Sigmoid colon (tissue), 6 donors: ENCODE measurements at regions not wholly inside any gene's neighbourhood (a gene's known extent, or its start where the extent isn't known, plus 50 kb on each side); places are given as distances from the start of the nearest gene placed in this dataset.

ENCODE experiments used
- DNase-seq: peaks from one replicate; pipeline ENCODE4 v3.0.0-alpha.2; 2019
- H3K27ac ChIP-seq, 4 donors: fragments of 200-600 bp; sonication (generic); one replicate each; pipeline ENCODE4 v1.5.1; 2016 to 2019; ENCODE audit warnings: mild to moderate bottlenecking in 1 of 4
- H3K27me3 ChIP-seq, 3 donors: fragments of 200-600 bp; sonication (generic); one replicate each; pipeline ENCODE4 v1.5.1; 2019; ENCODE audit warnings: mild to moderate bottlenecking in 1 of 3
- H3K36me3 ChIP-seq, 4 donors: fragments of 200-600 bp; sonication (generic); one replicate each; pipeline ENCODE4 v1.5.1; 2016 to 2019
- H3K4me1 ChIP-seq, 4 donors: fragments of 200-600 bp; sonication (generic); one replicate each; pipeline ENCODE4 v1.5.1; 2017 to 2019
- H3K4me3 ChIP-seq, 4 donors: fragments of 200-600 bp; sonication (generic); one replicate each; pipeline ENCODE4 v1.5.1; 2017 to 2019; ENCODE audit warnings: mild to moderate bottlenecking in 2 of 4, moderate library complexity in 1 of 4
- H3K9me3 ChIP-seq, 4 donors: fragments of 200-600 bp in 3 of 4; sonication (generic) in 3 of 4; one replicate each; pipeline versions ENCODE4 v1.5.1 to v1.6.1; 2013 to 2019
- EP300 ChIP-seq, 4 donors: sonication (generic); formaldehyde crosslinking; IDR thresholded peaks; one replicate each; pipeline ENCODE4 v1.6.1; 2017; ENCODE audit warnings: antibody characterized with exemption in 4 of 4
- POLR2A ChIP-seq, 2 donors: fragments of 450-650 bp; IDR thresholded peaks; one replicate each; pipeline ENCODE4 v1.6.1; 2016; ENCODE audit warnings: antibody characterized with exemption in 2 of 2, mild to moderate bottlenecking in 2 of 2, moderate library complexity in 2 of 2
- POLR2AphosphoS5 ChIP-seq, 4 donors: sonication (generic); formaldehyde crosslinking; IDR thresholded peaks; one replicate each; pipeline ENCODE4 v1.6.1; 2017; ENCODE audit warnings: antibody characterized with exemption in 4 of 4
- WGBS, 2 donors: extraction: QIAGEN DNeasy Blood & Tissue Kit; methylation state at CpG; one replicate each; pipeline ENCODE4 v1.1.7; 2013; 5-methylcytosine and 5-hydroxymethylcytosine counted together
- intact Hi-C: fragments of 100-400 bp; cut with DNase I; formaldehyde crosslinking; loops from one replicate; pipeline ENCODE4 v1.15.1; 2023
- TF ChIP-seq, protein P1 (sequence below), 4 experiments: fragments of 450-650 bp in 3 of 4; fragments of 200-600 bp in 1 of 4; IDR thresholded peaks; one replicate each; pipeline ENCODE4 v1.5.1; 2016 to 2019; ENCODE audit warnings: antibody characterized with exemption in 4 of 4, mild to moderate bottlenecking in 3 of 4, moderate library complexity in 2 of 4
- donor health status: healthy with polysubstance abuse.
- donor health status: healthy.

DNA sequence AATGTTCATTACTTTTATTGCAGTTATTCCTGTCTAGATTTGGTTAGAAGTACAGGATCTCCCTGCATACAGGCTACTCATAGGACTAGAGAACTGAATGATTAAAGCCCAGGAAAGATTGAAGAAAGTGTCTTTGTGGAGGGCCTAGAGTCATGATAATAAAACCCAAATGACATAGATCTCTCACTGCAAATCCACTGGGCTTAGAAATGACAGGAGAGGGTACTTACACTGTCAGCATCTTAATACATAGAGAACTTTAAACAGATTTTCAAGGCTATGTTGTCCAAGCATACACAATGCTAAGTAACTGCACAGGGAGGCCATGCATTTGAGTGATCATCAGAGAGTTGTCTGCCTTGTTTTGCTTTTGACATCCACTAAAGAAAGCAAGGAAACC, 383.8 kb upstream of the MAP3K7 start:
- no peaks in the 10 kb centered on the region for H3K27me3 ChIP-seq
- no peaks in the 10 kb centered on the region for H3K4me1 ChIP-seq
- H3K4me3 ChIP-seq, result no peak overlapping the region
- no peaks in the 10 kb centered on the region for H3K9me3 ChIP-seq
- H3K27ac ChIP-seq, result no peak overlapping the region
- TF ChIP-seq, protein P1, sequence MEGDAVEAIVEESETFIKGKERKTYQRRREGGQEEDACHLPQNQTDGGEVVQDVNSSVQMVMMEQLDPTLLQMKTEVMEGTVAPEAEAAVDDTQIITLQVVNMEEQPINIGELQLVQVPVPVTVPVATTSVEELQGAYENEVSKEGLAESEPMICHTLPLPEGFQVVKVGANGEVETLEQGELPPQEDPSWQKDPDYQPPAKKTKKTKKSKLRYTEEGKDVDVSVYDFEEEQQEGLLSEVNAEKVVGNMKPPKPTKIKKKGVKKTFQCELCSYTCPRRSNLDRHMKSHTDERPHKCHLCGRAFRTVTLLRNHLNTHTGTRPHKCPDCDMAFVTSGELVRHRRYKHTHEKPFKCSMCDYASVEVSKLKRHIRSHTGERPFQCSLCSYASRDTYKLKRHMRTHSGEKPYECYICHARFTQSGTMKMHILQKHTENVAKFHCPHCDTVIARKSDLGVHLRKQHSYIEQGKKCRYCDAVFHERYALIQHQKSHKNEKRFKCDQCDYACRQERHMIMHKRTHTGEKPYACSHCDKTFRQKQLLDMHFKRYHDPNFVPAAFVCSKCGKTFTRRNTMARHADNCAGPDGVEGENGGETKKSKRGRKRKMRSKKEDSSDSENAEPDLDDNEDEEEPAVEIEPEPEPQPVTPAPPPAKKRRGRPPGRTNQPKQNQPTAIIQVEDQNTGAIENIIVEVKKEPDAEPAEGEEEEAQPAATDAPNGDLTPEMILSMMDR (IDR thresholded peaks at IDR 0.05), result no peak
- TF ChIP-seq POLR2A (IDR thresholded peaks at IDR 0.05) (no peak), POLR2AphosphoS5 (IDR thresholded peaks at IDR 0.05) (no peak), EP300 (IDR thresholded peaks at IDR 0.05) (no peak)
- no peaks in the 10 kb centered on the region for H3K36me3 ChIP-seq
- no peak for DNase-seq
- intact Hi-C loops, result no loop called here

DNA sequence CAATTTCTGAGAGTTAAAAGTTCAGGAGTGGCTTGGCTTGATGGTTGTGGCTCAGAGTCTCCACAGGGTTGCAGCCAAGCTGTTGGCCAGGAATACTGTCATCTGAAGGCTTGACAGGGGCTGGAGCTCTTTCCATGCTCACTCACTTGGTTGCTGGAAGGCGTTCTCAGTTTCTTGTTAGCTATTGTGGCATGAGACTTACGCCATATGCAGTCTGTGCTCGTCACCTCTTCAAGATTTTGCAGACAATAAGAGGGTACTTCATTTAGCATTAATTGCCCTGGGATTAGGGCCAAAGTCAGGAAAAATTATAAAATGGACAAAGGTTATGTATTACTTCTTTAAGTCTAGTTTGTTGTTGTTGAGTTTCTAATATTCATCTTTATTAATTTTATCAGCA, 380.6 kb upstream of the MAP3K7 start:
- intact Hi-C loops, result no loop called here
- no peaks in the 10 kb centered on the region for H3K36me3 ChIP-seq
- WGBS, 2 donors, result 84 to 87% methylated on average over 3 of the region's 3 CpGs

DNA sequence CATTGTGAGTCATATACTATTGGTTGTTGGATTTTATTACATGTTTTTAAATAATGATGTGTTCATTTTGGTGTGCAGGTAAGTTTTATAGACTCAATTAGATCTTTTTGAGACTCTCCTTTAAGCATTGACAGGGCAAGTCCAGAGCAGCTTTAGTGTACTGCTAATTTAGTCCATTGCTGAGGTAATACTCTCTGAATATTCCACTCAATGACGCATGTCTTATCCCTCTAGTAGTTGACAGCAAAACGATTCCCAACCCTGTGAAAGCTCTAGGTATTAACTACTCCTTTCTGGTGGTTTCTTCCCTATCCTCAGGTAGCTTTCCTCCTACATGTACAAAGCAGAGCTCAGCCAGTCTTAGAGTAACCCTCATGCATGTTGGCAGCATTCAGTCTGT, 373.5 kb upstream of the MAP3K7 start:
- Histone ChIP-seq H3K27me3 (no peaks in the 10 kb centered on the region), H3K4me3 (no peak overlapping the region), H3K36me3 (no peaks in the 10 kb centered on the region), H3K9me3 (no peaks in the 10 kb centered on the region), H3K27ac (no peak overlapping the region), H3K4me1 (no peaks in the 10 kb centered on the region)
- intact Hi-C loops, result no loop called here
- TF ChIP-seq POLR2AphosphoS5 (IDR thresholded peaks at IDR 0.05) (no peak), POLR2A (IDR thresholded peaks at IDR 0.05) (no peak), EP300 (IDR thresholded peaks at IDR 0.05) (no peak)
- TF ChIP-seq, protein P1 (IDR thresholded peaks at IDR 0.05), result no peak
- 84 to 90% methylated on average over 2 of the region's 2 CpGs for WGBS, 2 donors
- no peak for DNase-seq

More for the DNA sequence above, 380.6 kb upstream of the MAP3K7 start:
- Histone ChIP-seq H3K4me3 (no peak overlapping the region), H3K9me3 (no peaks in the 10 kb centered on the region), H3K4me1 (no peaks in the 10 kb centered on the region), H3K27ac (no peak overlapping the region), H3K27me3 (no peaks in the 10 kb centered on the region)
- DNase-seq, result no peak
- no peak for TF ChIP-seq POLR2A (IDR thresholded peaks at IDR 0.05)
- TF ChIP-seq, protein P1 (IDR thresholded peaks at IDR 0.05), result no peak
- no peak for TF ChIP-seq POLR2AphosphoS5 (IDR thresholded peaks at IDR 0.05)
- no peak for TF ChIP-seq EP300 (IDR thresholded peaks at IDR 0.05)

DNA sequence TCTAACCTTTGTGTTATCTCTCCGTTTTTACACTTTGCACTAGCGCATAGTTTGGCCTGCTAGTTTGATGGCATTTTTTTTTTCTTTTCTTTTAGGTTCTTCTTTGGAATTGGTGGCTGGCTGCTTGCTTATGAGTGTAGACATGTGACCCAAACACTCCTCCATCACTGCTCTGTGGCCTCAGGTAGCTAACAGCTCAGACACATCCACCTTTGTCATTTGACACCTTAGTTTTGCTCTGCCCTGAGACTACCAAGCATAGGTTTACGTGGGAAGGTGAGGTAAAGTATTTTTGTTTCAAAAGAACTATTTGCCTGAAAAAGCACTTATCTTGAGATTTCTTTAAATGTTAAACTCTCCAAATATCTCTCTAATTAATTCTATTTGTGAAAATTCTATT, 368.4 kb upstream of the MAP3K7 start:
- intact Hi-C loops, result no loop called here
- H3K36me3 ChIP-seq, result no peaks in the 10 kb centered on the region
- no peaks in the 10 kb centered on the region for H3K4me1 ChIP-seq
- H3K27ac ChIP-seq, result no peak overlapping the region
- TF ChIP-seq, protein P1 (IDR thresholded peaks at IDR 0.05), result no peak
- TF ChIP-seq POLR2A (IDR thresholded peaks at IDR 0.05) (no peak), POLR2AphosphoS5 (IDR thresholded peaks at IDR 0.05) (no peak), EP300 (IDR thresholded peaks at IDR 0.05) (no peak)
- WGBS, 2 donors, result 79 to 87% methylated on average over 3 of the region's 3 CpGs
- no peaks in the 10 kb centered on the region for H3K9me3 ChIP-seq
- H3K4me3 ChIP-seq, result no peak overlapping the region
- no peak for DNase-seq
- H3K27me3 ChIP-seq, result no peaks in the 10 kb centered on the region

DNA sequence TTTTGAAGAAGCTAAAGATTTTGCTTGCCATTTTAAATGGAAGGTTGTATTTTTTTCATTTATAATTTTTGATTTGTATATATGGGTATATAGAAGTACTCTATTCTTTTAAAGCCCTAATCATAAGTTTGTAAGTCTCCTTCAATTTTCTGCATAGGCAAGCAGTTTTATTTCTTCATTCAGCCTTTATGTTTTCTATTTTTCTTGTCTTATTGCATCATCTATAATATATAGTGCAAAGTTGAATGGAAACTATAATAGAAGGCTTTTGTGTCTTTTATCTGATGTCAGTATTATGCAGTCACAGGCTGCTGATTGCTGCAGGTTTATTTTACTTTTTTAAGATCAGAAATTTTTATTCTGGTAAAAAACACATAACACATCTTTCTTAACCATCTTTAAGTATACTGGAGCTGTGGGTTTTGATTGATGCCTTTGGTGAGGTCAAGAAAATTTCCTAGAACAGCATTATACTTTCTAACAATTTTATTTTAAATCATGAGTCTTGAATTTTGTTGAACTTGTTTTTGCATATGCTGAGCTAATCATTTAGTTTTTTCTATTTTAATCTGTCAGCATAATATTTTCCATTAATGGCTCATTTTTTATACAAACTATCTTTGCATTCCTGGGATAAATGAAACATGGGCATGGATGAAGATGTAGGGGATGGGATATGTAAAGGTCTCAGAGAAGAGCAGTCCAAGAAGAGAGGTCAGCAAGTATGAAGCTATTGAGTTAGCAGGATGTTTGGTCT, 366.7 kb upstream of the MAP3K7 start:
- no peak overlapping the region for H3K4me3 ChIP-seq
- TF ChIP-seq, protein P1 (IDR thresholded peaks at IDR 0.05), result no peak
- no peaks in the 10 kb centered on the region for H3K27me3 ChIP-seq
- H3K36me3 ChIP-seq, result no peaks in the 10 kb centered on the region
- no peaks in the 10 kb centered on the region for H3K4me1 ChIP-seq
- H3K9me3 ChIP-seq, result no peaks in the 10 kb centered on the region
- intact Hi-C loops, result no loop called here
- DNase-seq, result no peak
- H3K27ac ChIP-seq, result no peak overlapping the region
